Colonic mucosa (tissue), 4 donors: ENCODE measurements at regions not wholly inside any gene's neighbourhood (a gene's known extent, or its start where the extent isn't known, plus 50 kb on each side); places are given as distances from the start of the nearest gene placed in this dataset.

ENCODE experiments used
- DNase-seq: peaks from one replicate; pipeline ENCODE4 v3.0.0-alpha.2; 2020
- H3K27ac ChIP-seq: fragments of 200-600 bp; one replicate; pipeline ENCODE4 v1.8.0; 2021
- H3K27me3 ChIP-seq: fragments of 200-600 bp; one replicate; pipeline ENCODE4 v1.8.0; 2021
- H3K36me3 ChIP-seq: fragments of 200-600 bp; one replicate; pipeline ENCODE4 v1.8.0; 2021
- H3K4me1 ChIP-seq: fragments of 200-600 bp; one replicate; pipeline ENCODE4 v1.8.0; 2021; ENCODE audit warnings: mild to moderate bottlenecking
- H3K4me3 ChIP-seq: fragments of 200-600 bp; one replicate; pipeline ENCODE4 v1.8.0; 2021
- H3K9ac ChIP-seq, 2 donors: one replicate each; pipeline ENCODE4 v1.7.0; 2013; ENCODE audit warnings: control low read depth in 2 of 2, low read depth in 2 of 2, low read length in 2 of 2
- H3K9me3 ChIP-seq: fragments of 200-600 bp; one replicate; pipeline ENCODE4 v1.8.0; 2021
- CTCF ChIP-seq: fragments of 200-600 bp; IDR thresholded peaks from one replicate; pipeline ENCODE4 v1.8.0; 2022; ENCODE audit warnings: antibody characterized with exemption, mild to moderate bottlenecking
- intact Hi-C: fragments of 100-400 bp; cut with DNase I; formaldehyde crosslinking; loops from one replicate; pipeline ENCODE4 v1.14.1; 2022
- donor health status: healthy.
- donor health status: DM: no; HTN: no; CAD: no.
- donor health status: DM: no; HTN: no; CAD: no.

DNA sequence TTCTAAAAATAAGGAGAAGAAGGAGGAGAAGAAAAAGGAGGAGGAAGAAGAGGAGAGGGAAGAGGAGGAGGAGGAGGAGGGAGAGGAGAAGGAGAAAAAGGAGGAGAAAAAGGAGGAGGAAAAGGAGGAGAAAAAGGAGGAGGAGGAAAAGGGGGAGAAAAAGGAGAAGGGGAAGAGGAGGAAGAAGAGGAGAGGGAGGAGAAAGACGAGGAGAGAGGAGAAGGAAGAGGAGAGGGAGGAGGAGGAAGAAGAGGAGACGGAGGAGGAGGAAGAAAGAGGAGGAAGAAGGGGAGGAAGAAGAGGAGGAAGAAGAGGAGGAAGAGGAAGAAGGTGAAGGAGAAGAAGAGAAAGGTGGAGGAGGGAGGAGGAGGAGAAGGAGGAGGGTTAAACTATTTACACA, 210.2 kb upstream of the TRPM3 start:
- DNase-seq, result no peak
- Histone ChIP-seq H3K4me3 (no peak overlapping the region), H3K9me3 (no peaks in the 10 kb centered on the region), H3K27me3 (no peaks in the 10 kb centered on the region), H3K36me3 (no peaks in the 10 kb centered on the region), H3K4me1 (no peaks in the 10 kb centered on the region), H3K27ac (no peak overlapping the region), H3K9ac (no peak overlapping the region)
- TF ChIP-seq CTCF, result no peak
- intact Hi-C loops, result no loop called here

DNA sequence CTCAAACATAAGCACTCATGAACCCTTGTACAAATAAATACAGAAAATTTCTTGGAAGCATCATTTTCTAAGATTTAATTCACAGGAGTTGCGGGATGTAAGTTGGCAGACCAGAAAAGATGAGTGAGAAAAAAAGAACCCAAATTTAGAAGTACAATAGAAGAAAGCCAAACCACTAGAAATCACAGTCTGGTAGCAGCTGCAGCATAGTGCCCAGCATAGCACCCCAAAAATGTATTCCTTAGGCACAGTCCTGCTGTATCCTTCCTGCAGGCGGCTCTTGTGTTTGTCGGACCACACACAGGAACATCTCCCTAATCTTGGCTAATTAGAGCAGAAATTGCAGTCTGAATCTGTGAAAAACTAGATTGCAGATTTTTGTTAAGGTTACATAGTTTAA, 208.5 kb upstream of the TRPM3 start:
- H3K4me3 ChIP-seq, result no peak overlapping the region
- H3K4me1 ChIP-seq, result no peaks in the 10 kb centered on the region
- no peaks in the 10 kb centered on the region for H3K9me3 ChIP-seq
- DNase-seq, result no peak
- H3K9ac ChIP-seq, result no peak overlapping the region
- intact Hi-C loops, result no loop called here
- no peaks in the 10 kb centered on the region for H3K27me3 ChIP-seq
- no peak for TF ChIP-seq CTCF
- H3K36me3 ChIP-seq, result no peaks in the 10 kb centered on the region
- H3K27ac ChIP-seq, result no peak overlapping the region

DNA sequence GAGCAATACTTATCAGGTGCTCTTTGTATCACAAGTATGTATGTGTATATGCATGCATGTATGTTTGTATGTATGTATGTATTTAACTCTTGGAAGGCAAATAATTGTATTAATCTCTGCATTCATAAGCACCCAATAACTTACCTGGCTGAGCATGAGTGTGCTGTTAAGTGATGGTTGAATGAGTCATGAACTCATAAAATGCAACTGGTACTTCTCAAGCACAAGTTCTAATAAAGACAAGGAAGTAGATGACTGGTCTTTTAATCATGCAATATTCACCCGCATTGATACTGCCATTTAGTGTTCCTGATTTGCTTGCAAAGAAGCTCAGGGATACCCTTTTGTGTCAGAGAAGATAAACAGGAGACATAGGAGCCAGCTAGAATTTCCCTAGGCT, 204.9 kb upstream of the TRPM3 start:
- DNase-seq, result no peak
- intact Hi-C loops, result no loop called here
- no peaks in the 10 kb centered on the region for H3K9me3 ChIP-seq
- H3K4me3 ChIP-seq, result no peak overlapping the region
- H3K36me3 ChIP-seq, result no peaks in the 10 kb centered on the region
- no peak overlapping the region for H3K9ac ChIP-seq
- no peak for TF ChIP-seq CTCF
- no peaks in the 10 kb centered on the region for H3K4me1 ChIP-seq
- no peak overlapping the region for H3K27ac ChIP-seq
- no peaks in the 10 kb centered on the region for H3K27me3 ChIP-seq

- no peaks in the 10 kb centered on the region for H3K9me3 ChIP-seq
These were observed 201.9 kb upstream of the TRPM3 start for GRCh38 chr9:71323357-71323756.

DNA sequence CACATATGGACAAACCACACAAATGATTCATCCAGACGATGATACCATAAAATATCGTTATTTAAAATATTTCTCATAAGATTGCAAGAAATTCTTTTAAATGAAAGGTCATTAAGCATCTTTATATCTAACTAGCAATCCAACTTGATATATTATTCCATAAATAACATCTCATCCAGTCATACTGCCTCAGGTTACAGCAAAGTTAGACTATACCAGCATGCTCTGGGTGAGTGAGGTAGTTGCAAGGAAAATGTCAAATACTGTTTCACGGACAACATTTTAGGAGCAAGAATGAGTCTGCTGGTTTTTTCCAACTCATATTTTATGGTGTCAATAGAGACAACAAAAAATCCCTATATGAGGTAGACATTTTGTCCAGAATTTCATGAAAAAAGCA, 200.9 kb upstream of the TRPM3 start:
- Histone ChIP-seq H3K27me3 (no peaks in the 10 kb centered on the region), H3K9ac (no peak overlapping the region), H3K9me3 (no peaks in the 10 kb centered on the region), H3K4me3 (no peak overlapping the region), H3K4me1 (no peaks in the 10 kb centered on the region), H3K27ac (no peak overlapping the region), H3K36me3 (no peaks in the 10 kb centered on the region)
- no peak for TF ChIP-seq CTCF
- intact Hi-C loops, result no loop called here
- no peak for DNase-seq

More at GRCh38 chr9:71323357-71323756, 201.9 kb upstream of the TRPM3 start:
- intact Hi-C loops, result no loop called here
- TF ChIP-seq CTCF, result no peak
- H3K36me3 ChIP-seq, result no peaks in the 10 kb centered on the region
- H3K4me3 ChIP-seq, result no peak overlapping the region
- no peaks in the 10 kb centered on the region for H3K4me1 ChIP-seq
- no peak overlapping the region for H3K27ac ChIP-seq
- H3K9ac ChIP-seq, result no peak overlapping the region
- no peaks in the 10 kb centered on the region for H3K27me3 ChIP-seq
- no peak for DNase-seq

- DNase-seq, result no peak
- Histone ChIP-seq H3K9ac (no peak overlapping the region), H3K9me3 (no peaks in the 10 kb centered on the region), H3K4me3 (no peak overlapping the region), H3K36me3 (no peaks in the 10 kb centered on the region), H3K27me3 (no peaks in the 10 kb centered on the region), H3K4me1 (no peaks in the 10 kb centered on the region), H3K27ac (no peak overlapping the region)
- intact Hi-C loops, result no loop called here
- no peak for TF ChIP-seq CTCF
These were observed 187.0 kb upstream of the TRPM3 start for GRCh38 chr9:71308454-71308853.
